Endodermal cell (in vitro differentiated cells): ENCODE measurements at regions not wholly inside any gene's neighbourhood (a gene's known extent, or its start where the extent isn't known, plus 50 kb on each side); places are given as distances from the start of the nearest gene placed in this dataset.

Source experiments
- DNase-seq: peaks from one replicate; pipeline ENCODE4 v3.0.0-alpha.2; 2017
- H3K27ac ChIP-seq: 2 replicates; pipeline ENCODE4 v1.5.1; 2013; ENCODE audit warnings: mild to moderate bottlenecking, low read depth, low read length, moderate library complexity
- H3K27me3 ChIP-seq: 2 replicates; pipeline ENCODE4 v1.6.1; 2013; ENCODE audit warnings: mild to moderate bottlenecking, low read length, moderate library complexity; ENCODE audit not compliant: insufficient read depth, control insufficient read depth, poor library complexity, severe bottlenecking
- H3K36me3 ChIP-seq: 2 replicates; pipeline ENCODE4 v1.7.0; 2013; ENCODE audit warnings: mild to moderate bottlenecking, low read length, moderate library complexity; ENCODE audit not compliant: control insufficient read depth, insufficient read depth
- H3K4me1 ChIP-seq: one replicate; pipeline ENCODE4 v1.7.0; 2013; ENCODE audit warnings: low read length; ENCODE audit not compliant: control insufficient read depth, insufficient read depth
- H3K4me3 ChIP-seq: 2 replicates; pipeline ENCODE4 v1.5.1; 2013; ENCODE audit warnings: mild to moderate bottlenecking, low read length, moderate library complexity
- H3K9ac ChIP-seq: 2 replicates; pipeline ENCODE4 v1.6.1; 2013; ENCODE audit warnings: mild to moderate bottlenecking, low read length, moderate library complexity; ENCODE audit not compliant: poor library complexity, severe bottlenecking; ENCODE audit errors: extremely low read depth
- H3K9me3 ChIP-seq: 2 replicates; pipeline ENCODE4 v1.6.1; 2013; ENCODE audit warnings: mild to moderate bottlenecking, low read length, moderate library complexity; ENCODE audit not compliant: control insufficient read depth
- H3K27ac Mint-ChIP-seq: 2 replicates; pipeline ENCODE4 v1.8.0; 2020; ENCODE audit warnings: mixed read lengths
- H3K27me3 Mint-ChIP-seq: 2 replicates; pipeline ENCODE4 v1.8.0; 2021; ENCODE audit warnings: mild to moderate bottlenecking, mixed read lengths; ENCODE audit not compliant: insufficient read depth
- H3K36me3 Mint-ChIP-seq: 2 replicates; pipeline ENCODE4 v1.8.0; 2020; ENCODE audit warnings: low read depth, mixed read lengths
- H3K4me1 Mint-ChIP-seq: 2 replicates; pipeline ENCODE4 v1.8.0; 2020; ENCODE audit warnings: mixed read lengths
- H3K4me3 Mint-ChIP-seq: 2 replicates; pipeline ENCODE4 v1.8.0; 2020; ENCODE audit warnings: mild to moderate bottlenecking, moderate library complexity, mixed read lengths
- H3K9me3 Mint-ChIP-seq: 2 replicates; pipeline ENCODE4 v1.8.0; 2020; ENCODE audit warnings: mild to moderate bottlenecking, mixed read lengths
- WGBS, 2 experiments: methylation state at CpG; one replicate each; pipeline versions ENCODE4 v1.1.5 to v1.1.7; 2013; ENCODE audit warnings: missing lambda C conversion rate in 2 of 2, mixed read lengths in 1 of 2; ENCODE audit not compliant: insufficient coverage in 1 of 2, insufficient read length in 1 of 2; 5-methylcytosine and 5-hydroxymethylcytosine counted together
- TF ChIP-seq, protein P1 (sequence below): fragments of 200-600 bp; sonication (generic); conservative IDR thresholded peaks from 2 replicates; pipeline ENCODE4 v1.5.0; 2021; ENCODE audit warnings: antibody characterized with exemption, mild to moderate bottlenecking

DNA sequence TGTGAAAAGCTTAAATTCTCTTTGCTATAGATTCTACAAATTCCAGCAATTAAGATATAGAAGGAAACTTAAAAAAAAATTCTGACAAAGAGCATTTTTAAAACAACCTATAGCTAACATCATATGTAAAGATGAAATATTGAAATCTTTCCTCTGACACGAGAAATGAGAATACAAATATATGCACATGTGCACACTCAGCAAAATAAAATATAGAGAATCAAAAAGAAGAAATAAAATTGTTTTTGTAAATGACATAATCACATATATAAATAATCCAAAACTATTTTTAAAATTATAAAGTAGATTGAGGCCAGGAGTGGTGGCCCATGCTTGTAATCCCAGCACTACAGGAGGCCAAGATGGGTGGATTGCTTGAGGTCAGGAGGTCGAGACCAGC is 265.1 kb downstream of the IRX2 start:
- H3K4me3 Mint-ChIP-seq = no peak overlapping the region
- H3K9me3 Mint-ChIP-seq = peaks cover 37% of the 10 kb centered on the region
- WGBS, 2 experiments = 85 to 93% methylated on average over 1 of the region's 2 CpGs
- H3K4me3 ChIP-seq = no peak overlapping the region
- H3K27ac ChIP-seq = no peak overlapping the region
- H3K36me3 Mint-ChIP-seq = no peaks in the 10 kb centered on the region
- H3K27ac Mint-ChIP-seq = no peak overlapping the region
- no peaks in the 10 kb centered on the region for H3K4me1 ChIP-seq
- peaks cover 20% of the 10 kb centered on the region for H3K9me3 ChIP-seq
- H3K36me3 ChIP-seq = no peaks in the 10 kb centered on the region
- H3K4me1 Mint-ChIP-seq = no peaks in the 10 kb centered on the region
- no peaks in the 10 kb centered on the region for H3K27me3 ChIP-seq
- H3K27me3 Mint-ChIP-seq = peaks cover 5% of the 10 kb centered on the region
- no peak overlapping the region for H3K9ac ChIP-seq
- no peak for DNase-seq
- TF ChIP-seq, protein P1, sequence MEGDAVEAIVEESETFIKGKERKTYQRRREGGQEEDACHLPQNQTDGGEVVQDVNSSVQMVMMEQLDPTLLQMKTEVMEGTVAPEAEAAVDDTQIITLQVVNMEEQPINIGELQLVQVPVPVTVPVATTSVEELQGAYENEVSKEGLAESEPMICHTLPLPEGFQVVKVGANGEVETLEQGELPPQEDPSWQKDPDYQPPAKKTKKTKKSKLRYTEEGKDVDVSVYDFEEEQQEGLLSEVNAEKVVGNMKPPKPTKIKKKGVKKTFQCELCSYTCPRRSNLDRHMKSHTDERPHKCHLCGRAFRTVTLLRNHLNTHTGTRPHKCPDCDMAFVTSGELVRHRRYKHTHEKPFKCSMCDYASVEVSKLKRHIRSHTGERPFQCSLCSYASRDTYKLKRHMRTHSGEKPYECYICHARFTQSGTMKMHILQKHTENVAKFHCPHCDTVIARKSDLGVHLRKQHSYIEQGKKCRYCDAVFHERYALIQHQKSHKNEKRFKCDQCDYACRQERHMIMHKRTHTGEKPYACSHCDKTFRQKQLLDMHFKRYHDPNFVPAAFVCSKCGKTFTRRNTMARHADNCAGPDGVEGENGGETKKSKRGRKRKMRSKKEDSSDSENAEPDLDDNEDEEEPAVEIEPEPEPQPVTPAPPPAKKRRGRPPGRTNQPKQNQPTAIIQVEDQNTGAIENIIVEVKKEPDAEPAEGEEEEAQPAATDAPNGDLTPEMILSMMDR = no peak

DNA sequence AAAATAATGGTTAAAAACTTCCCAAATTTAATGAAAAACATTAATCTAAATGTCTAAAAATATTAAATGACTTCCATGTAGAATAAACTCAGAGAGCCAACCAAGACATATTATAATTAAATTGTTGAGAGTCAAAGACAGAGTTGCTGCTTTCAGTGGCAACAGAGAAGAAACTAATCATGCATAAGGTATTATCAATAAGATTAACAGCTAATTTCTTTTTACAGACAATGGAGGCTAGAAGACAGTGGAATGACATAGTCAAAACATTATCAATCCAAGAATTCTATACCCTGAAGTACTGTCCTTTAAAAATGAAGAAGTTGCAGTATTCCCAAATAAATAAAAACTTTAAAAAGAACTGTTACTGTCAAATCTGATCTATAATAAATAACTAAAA is 268.7 kb downstream of the IRX2 start:
- no peaks in the 10 kb centered on the region for H3K36me3 ChIP-seq
- H3K9ac ChIP-seq = no peak overlapping the region
- Mint-ChIP-seq H3K9me3 (peaks cover 35% of the 10 kb centered on the region), H3K4me3 (no peak overlapping the region), H3K27me3 (peaks cover 5% of the 10 kb centered on the region), H3K27ac (no peak overlapping the region), H3K4me1 (no peaks in the 10 kb centered on the region), H3K36me3 (no peaks in the 10 kb centered on the region)
- H3K9me3 ChIP-seq = peaks cover 21% of the 10 kb centered on the region
- DNase-seq = no peak
- H3K27me3 ChIP-seq = no peaks in the 10 kb centered on the region
- no peak overlapping the region for H3K4me3 ChIP-seq
- H3K27ac ChIP-seq = no peak overlapping the region
- H3K4me1 ChIP-seq = no peaks in the 10 kb centered on the region
- TF ChIP-seq, protein P1 = no peak

DNA sequence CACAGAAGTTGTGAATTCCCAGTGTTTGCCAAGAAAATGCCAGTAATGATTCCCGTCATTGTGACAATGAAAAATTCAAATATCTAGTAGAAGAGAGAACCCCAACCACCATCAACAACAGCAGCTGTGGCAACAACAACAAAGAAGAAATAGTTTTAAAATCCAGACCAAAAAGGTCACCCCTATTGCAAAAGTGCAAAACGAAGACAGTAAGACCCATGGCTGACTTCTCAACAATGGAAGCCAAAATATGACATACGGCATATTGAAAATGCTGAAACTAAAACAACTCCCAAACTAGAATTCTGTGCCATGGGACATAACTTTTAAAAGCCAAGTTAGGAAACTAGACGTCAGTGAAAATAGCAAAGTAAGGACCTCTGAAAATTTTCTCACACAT is 270.6 kb downstream of the IRX2 start:
- Histone ChIP-seq H3K36me3 (no peaks in the 10 kb centered on the region), H3K9ac (no peak overlapping the region), H3K9me3 (peaks cover 17% of the 10 kb centered on the region), H3K4me1 (no peaks in the 10 kb centered on the region), H3K27me3 (no peaks in the 10 kb centered on the region), H3K27ac (no peak overlapping the region), H3K4me3 (no peak overlapping the region)
- 84 to 100% methylated on average over 2 to 4 of the region's 4 CpGs for WGBS, 2 experiments
- H3K36me3 Mint-ChIP-seq = no peaks in the 10 kb centered on the region
- no peak for DNase-seq
- H3K27ac Mint-ChIP-seq = no peak overlapping the region
- H3K4me3 Mint-ChIP-seq = no peak overlapping the region
- H3K27me3 Mint-ChIP-seq = peaks cover 7% of the 10 kb centered on the region
- H3K4me1 Mint-ChIP-seq = no peaks in the 10 kb centered on the region
- peaks cover 27% of the 10 kb centered on the region for H3K9me3 Mint-ChIP-seq
- TF ChIP-seq, protein P1 = no peak
